NCI-H2196 (cell line): ENCODE measurements at regions not wholly inside any gene's neighbourhood (a gene's known extent, or its start where the extent isn't known, plus 50 kb on each side); places are given as distances from the start of the nearest gene placed in this dataset.
"Not testable (repeated sequence)": the region's sequence is repeated elsewhere in the genome, so short reads cannot be mapped to it uniquely, and the experiment has no call there.

Source experiments
- DNase-seq: peaks from one replicate; lab custom pipeline; 2025; ENCODE audit not compliant: unreplicated experiment; lab: John Stamatoyannopoulos, UW

DNA sequence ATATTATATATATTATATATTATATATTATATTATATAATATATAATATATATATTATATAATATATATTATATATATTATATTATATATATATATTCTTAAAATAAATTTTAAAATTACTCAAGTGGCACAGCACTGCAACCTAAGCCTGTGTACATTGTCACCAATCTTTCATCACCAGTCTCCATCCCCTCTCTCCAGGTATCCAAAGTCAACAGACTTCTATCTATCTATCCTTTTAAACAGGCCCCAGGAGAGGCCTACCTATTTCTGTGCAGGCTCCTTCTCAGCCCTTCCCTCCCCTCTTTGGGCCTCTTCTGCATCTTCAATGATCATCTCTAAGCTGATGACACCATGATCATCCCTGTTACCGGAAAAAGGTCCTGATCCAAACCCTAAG lies 111.7 kb downstream of the RHOU start:
- no peak for DNase-seq

DNA sequence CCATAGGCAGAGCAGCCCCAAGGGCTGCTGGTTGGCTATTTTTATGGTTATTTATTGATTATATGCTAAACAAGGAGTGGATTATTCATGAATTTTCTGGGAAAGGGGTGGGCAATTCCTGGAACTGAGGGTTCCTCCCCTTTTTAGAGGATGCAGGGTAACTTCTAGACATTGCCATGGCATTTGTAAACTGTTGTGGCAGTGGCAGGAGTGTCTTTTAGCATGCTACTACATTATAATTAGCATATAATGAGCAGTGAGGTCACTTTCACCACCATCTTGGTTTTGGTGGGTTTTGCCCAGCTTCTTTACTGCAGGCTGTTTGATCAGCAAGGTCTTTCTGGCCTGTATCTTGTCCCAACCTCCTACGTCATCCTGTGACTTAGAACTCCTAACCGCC lies 112.2 kb downstream of the RHOU start:
- DNase-seq, result not testable (repeated sequence)

DNA sequence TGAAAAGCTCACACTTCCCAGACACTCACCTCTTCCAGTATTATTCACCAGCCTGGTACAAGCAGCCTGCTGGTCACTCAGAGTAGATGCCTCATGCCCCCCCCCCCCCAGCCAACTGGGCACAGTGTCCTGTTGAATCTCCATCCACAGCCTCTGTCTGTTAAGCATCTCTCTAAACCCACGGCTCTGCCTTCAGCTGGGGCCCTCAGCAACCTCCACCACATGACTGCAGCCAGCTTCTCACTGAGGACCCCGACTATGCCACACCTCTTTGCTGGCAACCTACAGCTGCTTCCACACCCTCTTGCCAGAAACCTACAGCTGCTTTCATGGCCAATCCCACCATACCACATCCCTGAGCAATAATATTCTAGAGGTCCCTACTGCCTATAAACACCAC lies 113.1 kb downstream of the RHOU start:
- DNase-seq, result no peak

DNA sequence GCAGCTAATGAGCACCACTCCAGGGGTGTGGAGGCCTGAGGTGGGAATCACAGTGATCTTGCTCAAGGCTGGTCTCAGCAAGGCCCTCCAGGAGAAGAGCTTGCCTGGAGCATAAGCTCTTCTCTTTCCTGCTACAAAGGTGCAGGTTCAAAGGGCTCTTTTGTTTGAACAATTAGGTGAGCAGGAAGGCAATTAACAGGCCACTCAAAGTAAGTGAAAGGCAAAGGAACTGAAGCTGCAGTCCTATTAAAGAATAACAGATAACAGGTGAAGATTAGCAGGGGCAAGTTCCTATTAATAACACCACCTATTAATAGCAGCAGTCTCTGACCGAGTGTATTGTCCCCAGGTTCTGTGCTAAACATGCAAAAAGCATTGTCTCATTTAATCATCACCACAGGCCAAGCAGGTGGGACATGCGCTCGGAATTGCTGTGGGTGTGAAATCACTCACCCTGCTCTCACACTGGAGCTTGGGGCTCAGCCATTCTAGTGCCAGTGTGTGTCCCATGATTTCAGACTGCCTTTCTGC lies 113.8 kb downstream of the RHOU start:
- DNase-seq, result peak; percentile 16

DNA sequence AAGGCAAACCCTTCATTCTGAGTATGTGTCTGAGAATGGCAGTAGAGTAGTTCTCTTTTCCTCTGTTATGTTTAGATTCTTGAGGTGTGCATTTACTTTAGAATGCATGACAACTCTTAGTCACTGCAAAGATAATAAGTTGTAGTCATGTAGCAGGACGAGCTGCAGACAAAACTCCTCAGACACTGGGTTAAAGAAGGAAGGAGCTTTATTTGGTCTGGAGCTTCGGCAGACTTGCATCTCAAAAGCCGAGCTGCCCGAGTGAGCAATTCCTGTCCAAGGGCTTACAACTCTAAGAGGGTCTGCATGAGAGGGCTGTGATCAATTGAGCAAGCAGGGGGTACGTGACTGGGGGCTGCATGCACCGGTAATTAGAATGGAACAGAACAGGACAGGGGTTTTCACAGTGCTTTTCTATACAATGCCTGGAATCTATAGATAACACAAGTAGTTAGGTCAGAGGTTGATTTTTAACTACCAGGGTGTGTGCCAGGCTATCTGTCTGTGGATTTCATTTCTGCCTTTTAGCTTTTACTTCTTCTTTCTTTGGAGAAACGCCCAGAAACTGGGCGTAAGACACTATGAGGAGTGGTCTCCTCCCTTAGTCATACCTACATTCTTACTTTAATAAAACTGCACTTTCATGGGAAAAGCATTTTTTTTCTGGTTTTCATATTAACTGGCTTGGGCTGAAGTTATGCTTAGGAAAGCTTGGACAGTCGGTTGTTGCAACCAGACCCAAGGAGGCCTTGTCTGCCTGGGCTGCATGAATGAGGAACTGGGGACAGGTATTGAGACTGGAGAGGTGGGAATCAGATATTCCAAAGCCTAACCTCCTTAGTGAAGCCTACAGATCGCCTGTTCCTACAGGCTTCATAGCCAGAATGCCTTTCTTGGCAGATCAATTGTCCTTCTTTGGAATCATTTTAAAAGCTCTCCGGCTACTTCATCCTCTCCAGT lies 115.1 kb downstream of the RHOU start:
- DNase-seq, result no peak

DNA sequence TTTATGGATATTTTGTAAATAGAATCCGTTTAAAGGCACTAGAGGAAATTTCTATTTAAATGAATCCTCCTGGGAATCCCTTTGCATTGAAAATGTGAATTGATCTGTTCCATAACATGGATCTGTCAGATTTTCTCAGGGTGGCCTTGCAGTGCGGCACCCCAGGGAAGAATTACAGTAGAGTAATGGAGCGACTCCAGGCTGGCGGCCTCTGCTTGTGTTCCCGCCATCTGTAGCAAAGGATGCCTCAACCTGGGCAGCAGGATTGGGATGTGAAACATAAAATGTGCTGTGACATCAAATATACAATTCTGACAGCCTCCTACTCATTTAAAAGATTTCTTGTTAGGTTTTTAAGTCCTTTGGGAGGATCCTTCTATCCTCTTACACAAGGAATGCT lies 115.9 kb downstream of the RHOU start:
- no peak for DNase-seq

DNA sequence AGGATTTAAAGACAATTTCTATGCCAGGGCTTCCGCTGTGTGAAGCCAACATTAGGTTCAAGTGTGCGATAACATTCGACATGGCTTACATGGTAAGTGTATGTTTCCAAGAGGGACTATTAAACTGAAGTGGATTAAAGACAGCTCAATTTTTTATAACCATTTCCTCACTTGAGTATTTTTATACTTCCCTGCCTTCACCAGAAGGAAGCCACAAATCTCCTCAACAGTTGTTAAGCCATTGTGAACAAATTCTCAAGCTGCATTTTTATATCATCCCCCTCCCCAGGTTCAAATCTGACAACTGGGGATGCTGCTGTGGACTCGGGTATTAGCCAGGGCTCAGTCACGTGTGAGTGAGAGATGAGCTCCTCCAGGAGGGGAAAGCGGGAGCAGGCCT lies 116.3 kb downstream of the RHOU start:
- DNase-seq, result no peak

DNA sequence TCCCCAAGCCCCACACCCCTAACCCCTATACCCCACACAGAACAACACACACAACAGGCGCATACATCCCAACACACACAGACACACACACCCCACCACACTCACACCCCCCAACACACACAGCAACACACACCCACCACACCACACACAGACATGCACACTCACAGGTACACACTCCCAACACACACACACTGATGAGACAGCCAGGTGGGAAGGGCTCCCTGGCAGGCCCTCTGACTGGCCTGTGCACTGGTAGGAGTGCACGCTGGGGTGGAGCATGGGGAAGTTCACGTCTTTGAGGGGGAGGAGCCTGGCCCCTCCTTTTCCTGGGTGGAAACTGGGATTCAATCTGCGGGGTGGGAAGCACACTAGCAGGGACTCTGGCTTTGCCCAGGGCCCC lies 116.7 kb downstream of the RHOU start:
- no peak for DNase-seq

DNA sequence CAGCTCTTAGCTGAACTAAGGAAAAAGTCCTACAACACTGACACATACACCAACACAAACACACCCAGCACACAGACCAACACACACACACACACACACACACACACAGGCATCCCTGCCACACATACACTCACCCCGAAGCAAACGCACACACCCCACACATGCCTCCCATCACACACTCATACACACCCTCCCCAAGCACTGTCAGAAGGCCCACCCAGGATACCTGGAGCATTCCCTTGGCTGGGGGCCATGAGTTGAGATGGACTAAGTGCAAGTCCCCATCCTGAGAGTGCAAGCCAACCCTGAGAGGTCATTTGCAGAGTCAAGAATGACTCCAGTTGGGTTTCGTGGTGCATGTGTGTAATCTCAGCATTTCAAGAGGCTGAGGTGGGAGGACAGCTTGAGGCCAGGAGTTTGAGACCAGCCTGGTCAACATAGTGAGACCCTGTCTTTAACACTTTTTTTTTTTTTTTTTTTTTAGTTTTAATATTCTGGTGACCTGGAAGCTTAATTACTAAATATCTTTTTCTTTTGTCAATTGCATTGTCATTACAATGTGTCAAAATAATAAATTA lies 117.3 kb downstream of the RHOU start:
- no peak for DNase-seq

DNA sequence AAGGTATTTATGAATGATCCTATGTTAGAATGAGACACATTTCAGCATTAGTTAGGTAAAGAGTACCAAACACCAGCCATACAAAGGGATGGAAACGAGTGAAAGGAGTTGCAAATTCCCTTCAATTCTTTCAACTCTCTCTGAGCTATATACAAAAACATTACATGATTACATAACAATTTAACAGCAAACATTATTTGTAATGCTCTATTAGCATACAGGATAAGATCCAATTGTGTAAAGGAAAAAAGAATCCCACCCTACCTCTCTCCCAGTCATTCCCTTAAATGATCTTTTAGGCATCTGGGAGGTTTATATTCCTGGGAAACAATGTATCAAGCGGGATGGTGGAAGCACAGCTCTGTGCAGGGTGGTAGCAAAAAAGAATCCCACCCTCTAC lies 117.9 kb downstream of the RHOU start:
- DNase-seq, result no peak

DNA sequence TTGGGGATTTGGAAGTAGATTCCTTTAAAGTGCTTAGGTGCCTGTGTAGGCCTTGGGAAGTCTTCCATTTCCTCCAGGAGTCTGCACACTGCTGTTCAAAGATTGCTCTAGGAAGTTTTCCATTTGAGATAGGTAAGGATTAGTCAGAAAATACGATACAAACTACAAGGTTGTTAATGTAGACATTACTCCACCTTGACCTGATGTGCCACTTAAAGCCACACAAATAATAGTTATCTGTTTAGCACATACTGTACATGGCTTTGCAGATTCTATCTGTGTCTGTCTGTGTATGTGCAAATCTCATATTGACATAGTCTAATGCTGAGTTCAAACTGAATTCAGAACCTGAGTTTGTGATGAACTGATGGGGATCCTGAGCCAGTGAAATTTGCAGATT lies 118.4 kb downstream of the RHOU start:
- DNase-seq, result no peak

DNA sequence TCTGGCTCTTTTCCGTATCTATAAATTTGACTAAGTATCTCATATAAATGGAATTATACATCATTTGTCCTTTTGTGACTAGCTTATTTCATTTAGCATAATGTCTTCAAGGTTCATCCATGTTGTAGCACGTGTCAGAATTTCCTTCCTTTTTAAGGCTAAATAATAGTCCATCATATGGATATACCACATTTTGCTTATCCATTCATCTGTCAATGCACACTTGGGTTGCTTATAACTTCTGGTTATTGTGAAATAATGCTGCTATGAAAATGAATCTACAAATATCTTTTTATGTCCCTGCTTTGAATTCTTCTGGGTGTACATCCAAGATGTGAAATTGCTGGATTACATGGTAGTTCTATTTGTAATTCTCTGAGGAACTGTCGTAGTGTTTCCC lies 119.6 kb downstream of the RHOU start:
- DNase-seq, result no peak

DNA sequence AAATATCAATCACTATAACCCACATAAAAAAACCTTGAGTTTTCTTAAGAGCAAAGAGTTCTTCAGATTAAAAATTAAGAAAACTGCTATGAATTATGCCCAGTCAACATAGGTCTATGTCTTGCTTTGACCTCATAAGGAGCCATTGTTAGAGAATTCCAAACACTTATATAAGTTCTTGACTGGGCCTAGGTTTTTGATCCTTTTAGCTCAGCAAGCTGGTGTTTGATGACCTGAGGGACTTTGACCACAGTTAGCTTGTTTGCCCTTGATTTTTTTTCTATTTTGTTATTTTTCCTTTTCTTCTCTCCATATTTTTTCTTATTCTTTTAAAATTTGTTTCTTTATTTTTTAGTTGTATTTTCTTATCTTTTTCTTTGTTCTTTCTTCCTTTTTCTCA lies 122.3 kb downstream of the RHOU start:
- DNase-seq, result no peak

DNA sequence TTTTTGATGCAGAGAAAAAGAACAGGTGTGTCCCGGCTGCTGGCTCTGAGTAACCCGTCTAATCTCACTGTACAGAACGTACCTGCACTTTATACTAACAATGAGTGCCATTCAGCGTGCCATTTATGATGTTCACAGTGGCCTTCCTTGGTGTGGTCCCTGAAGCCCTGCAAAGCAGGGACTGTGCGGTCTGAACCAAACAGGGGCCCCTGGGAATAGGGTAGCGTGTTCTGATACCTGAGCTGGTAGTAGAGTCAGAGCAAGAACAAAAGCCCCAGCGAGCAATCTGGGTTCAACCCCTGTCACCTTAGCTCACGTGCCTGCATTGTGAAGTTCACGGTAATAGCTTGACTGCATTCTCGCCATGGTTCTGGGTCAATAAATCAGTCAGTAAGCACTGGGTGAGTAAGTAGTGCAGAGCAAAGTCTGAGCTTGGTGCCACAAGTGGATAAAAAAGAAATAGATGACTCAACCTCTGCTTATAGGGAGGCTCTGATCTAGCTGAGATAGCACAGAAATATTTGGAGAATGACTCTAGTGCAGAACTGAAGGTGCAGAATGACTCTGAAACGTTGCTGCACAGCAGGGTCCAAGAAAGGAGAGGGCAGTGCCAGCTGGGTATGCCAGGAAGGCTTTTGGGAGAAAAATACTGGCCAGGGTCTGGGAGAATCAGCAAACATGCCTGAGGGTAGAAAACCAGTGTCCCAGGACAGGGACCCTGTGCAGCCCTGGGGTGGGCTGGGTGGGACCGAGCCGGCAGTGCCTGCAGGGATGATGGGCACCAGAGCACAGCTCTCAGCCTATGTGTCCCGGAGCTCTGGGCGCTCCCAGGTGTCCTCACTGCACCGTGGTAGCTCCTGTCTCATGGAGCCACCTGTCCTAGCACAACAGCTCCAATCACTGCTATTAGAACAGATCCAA lies 125.9 kb downstream of the RHOU start:
- no peak for DNase-seq

DNA sequence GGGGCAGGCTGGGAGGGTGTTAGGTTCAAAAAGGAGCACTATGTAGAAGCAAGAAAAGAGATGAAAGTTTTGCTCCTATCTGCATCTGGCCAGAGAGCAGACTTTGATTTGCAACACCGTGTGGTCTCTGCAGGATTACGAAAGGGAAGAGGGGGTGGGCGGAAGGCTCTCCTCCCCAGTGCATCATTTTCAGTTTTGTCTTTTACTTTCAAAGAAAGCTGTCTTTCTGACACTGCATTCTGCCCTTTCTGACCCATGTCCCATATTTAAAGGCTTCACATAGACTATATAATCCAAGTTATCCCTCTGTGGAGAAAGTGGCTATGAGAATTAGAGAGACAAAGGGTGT lies 126.5 kb downstream of the RHOU start:
- DNase-seq, result no peak

DNA sequence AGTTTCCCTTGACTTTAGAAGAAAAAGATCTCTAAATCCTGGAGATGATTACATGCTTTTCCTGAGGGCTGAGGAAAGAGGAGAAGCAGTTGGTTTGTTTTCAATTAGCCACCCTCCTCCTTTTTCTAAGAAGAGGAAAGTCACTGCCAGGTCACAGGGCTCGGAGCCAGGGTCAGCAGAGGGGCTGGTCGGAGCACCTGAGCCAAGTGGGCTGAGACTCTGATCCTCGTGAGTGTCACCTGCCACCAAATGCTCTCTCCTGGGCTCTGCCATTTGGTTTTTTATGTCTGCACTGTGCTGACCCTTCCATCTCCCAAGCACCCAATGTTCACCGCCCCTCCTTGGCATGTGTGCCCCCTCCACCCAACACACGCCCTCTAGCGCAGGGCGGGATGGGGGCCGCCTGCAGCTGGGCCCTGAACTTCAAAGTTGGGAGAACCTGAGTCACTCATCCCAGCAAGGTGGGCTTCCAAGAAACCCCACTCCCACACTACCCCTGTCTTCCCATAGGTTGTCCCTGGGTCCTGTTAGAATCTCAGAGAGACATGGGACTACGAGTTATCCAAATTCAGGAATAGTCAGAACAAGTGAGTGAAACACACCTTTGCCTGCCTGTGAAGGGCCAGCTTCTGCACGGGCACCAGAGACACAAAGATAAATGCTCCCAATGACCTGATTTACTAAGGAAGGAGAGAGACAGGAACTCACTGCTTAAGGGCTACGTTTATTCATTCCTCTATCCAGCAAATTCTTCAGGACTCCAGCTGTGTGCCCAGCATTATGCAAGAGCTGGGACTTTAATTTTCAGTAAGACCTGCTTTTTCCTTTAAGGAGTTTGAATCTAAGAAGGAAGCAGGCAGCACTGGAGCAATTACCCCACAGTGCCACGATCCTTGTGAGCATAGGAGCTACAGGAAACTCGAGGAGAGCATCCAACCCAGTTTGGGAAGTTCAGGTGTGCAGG lies 127.5 kb downstream of the RHOU start:
- no peak for DNase-seq

DNA sequence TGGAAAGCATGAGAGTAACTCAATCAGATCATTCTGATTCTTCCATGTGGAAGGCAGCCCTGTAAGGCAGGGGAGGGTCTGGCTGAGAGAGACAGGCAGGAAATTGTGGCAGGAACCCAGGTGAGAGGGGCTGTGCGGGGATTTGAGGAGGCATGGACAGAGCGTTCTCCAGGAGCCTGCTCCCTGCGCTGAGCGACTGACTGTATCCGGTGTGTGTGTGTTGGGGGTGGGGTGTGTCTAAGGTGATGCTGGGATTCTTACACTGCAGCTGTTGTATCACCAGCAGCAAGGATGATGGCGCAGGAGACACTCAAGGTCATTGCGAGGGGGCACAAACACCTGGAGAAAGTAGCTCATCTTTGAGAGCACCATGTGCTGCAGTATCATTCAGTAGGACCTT lies 128.5 kb downstream of the RHOU start:
- DNase-seq, result no peak

DNA sequence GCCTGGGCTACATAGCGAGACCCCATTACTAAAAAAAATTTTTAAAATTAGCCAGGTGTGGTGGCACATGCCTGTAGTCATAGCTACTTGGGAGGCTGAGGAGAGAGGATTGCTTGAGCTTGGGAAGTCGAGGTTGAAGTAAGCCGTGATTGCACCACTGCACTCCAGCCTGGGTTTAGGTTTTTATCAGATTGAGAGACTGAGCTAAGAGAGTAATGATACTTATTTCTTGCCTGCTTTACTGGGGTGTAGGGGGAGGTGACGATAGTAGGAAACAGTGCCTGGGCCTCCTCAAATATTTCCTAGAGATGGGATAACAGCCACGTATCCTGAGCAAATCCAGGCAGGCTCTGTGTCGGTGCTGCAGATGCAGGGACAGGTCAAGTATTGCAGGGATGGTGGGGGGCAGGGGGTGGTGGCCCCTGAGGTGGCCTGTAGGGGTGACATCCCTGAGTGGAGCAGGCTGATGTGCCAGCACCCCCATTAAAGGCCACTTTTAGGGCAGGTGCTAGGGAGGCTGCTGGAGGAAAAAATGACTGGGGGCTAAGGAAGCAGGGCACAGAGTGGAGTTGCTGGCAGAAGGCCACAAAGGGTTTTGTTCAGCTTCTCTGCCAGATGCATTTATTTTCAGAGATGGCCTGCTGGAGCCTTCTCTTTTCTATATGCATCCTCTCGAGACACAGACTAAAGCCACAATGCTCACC lies 130.5 kb downstream of the RHOU start:
- DNase-seq, result no peak

DNA sequence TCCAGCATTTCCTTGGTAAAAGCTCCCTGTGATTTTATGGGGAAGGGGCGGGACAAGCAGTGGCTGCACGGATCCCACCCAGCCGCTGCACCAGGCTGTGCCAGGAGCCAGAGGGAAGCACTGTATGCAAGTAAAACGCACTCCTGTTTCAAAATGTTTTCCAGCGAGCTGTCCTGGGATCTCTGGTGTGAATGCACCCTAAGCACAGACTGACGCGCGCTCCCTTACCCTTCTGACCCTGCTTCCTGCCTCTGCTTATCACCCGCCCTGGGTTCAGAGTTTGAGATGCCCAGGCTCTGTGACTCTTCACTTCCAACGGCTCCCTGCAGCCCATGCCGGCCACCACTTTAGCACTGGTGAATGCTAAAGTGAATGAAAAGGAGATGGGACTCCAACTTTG lies 131.2 kb downstream of the RHOU start:
- no peak for DNase-seq
